ENCODE measurements at regions not wholly inside any gene's neighbourhood (a gene's known extent, or its start where the extent isn't known, plus 50 kb on each side); places are given as distances from the start of the nearest gene placed in this dataset.

GRCh38 chr6:2535506-2535905 lies 215.2 kb downstream of the MYLK4 start:
- DNase-seq (ENCODE audit: low spot score): no peak

GRCh38 chr6:2534406-2535042 lies 216.2 kb downstream of the MYLK4 start:
- no peak for DNase-seq (ENCODE audit: low spot score)

GRCh38 chr6:2531426-2532215 lies 219.1 kb downstream of the MYLK4 start:
- no peak for DNase-seq (ENCODE audit: low spot score)

GRCh38 chr6:2529211-2529719 lies 221.5 kb downstream of the MYLK4 start:
- DNase-seq (ENCODE audit: low spot score): no peak

GRCh38 chr6:2528156-2528555 lies 222.6 kb downstream of the MYLK4 start:
- no peak for DNase-seq (ENCODE audit: low spot score)

- no peak for DNase-seq (ENCODE audit: low spot score)
Measured at GRCh38 chr6:2526766-2527165, 224.0 kb downstream of the MYLK4 start.

- no peak for DNase-seq (ENCODE audit: low spot score)
Measured at GRCh38 chr6:2524090-2524489, 226.6 kb downstream of the MYLK4 start.

GRCh38 chr6:2523061-2523460 lies 227.7 kb downstream of the MYLK4 start:
- no peak for DNase-seq (ENCODE audit: low spot score)

GRCh38 chr6:2522521-2522920 lies 228.2 kb downstream of the MYLK4 start:
- DNase-seq (ENCODE audit: low spot score): no peak

GRCh38 chr6:2517855-2518473 lies 232.8 kb downstream of the MYLK4 start:
- DNase-seq (ENCODE audit: low spot score): no peak

GRCh38 chr6:2517401-2517800 lies 233.3 kb downstream of the MYLK4 start:
- DNase-seq (ENCODE audit: low spot score): no peak

- no peak for DNase-seq (ENCODE audit: low spot score)
Measured at GRCh38 chr6:2516059-2516458, 234.7 kb downstream of the MYLK4 start.

GRCh38 chr6:2514965-2515543 lies 235.7 kb downstream of the MYLK4 start:
- no peak for DNase-seq (ENCODE audit: low spot score)

GRCh38 chr6:2512802-2513201 lies 237.9 kb downstream of the MYLK4 start:
- no peak for DNase-seq (ENCODE audit: low spot score)

GRCh38 chr6:2510316-2510715 lies 240.4 kb downstream of the MYLK4 start:
- DNase-seq (ENCODE audit: low spot score): no peak

- DNase-seq (ENCODE audit: low spot score): no peak
Measured at GRCh38 chr6:2509711-2510110, 241.0 kb downstream of the MYLK4 start.

GRCh38 chr6:2508071-2508470 lies 242.7 kb downstream of the MYLK4 start:
- no peak for DNase-seq (ENCODE audit: low spot score)

- DNase-seq (ENCODE audit: low spot score): no peak
Measured at GRCh38 chr6:2507521-2508037, 243.1 kb downstream of the MYLK4 start.

- no peak for DNase-seq (ENCODE audit: low spot score)
Measured at GRCh38 chr6:2507016-2507415, 243.7 kb downstream of the MYLK4 start.

GRCh38 chr6:2505624-2506023 lies 245.1 kb downstream of the MYLK4 start:
- DNase-seq (ENCODE audit: low spot score): peak; percentile 77

- DNase-seq (ENCODE audit: low spot score): no peak
Measured at GRCh38 chr6:2504495-2505064, 246.1 kb downstream of the MYLK4 start.

Measured in iPS-NIHi11 (cell line).